HG02588 (cell line): ENCODE measurements at regions not wholly inside any gene's neighbourhood (a gene's known extent, or its start where the extent isn't known, plus 50 kb on each side); places are given as distances from the start of the nearest gene placed in this dataset.
"Not testable (repeated sequence)": the region's sequence is repeated elsewhere in the genome, so short reads cannot be mapped to it uniquely, and the experiment has no call there.

Experiments
- ATAC-seq: cut with Tn5 transposase; IDR thresholded peaks from one replicate; pipeline ENCODE4 v1.9.1; 2021; ENCODE audit warnings: mild to moderate bottlenecking, moderate library complexity; ENCODE audit not compliant: unreplicated experiment

DNA sequence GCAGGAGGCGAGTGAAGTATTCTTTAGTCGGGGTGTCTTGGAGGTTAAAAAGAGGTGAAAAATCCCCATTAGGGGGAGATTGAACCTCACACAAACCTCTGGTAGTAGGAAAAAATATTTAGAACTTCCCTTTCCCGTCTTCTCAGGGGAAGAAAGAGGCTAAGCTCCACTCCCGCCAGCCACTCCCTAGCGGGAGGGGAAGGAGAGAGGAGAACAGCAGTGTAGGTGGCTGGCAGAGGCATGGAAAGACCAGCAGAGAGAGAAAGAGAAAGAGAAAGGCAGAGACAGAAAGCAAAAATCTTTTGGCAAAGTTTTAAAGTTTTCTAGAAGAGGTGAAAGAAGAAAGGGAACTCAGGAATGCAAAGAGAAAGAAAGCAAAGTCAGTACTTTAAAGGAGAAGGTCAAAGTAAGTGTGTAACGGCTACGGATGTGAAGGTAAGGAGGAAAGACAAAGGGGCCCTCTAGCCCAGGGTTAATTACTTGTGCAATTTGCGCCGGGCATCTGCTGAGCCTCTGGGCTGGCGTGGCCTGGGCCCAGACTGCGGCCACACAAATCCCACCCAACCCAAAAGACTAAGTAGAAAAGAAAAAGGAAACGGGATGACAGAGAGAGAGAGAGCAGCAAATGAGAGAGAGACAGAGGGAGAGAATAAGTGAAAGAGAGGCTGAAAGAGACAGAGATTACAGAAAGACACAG, 72.3 kb upstream of the ZNF746 start:
- ATAC-seq, result no peak

DNA sequence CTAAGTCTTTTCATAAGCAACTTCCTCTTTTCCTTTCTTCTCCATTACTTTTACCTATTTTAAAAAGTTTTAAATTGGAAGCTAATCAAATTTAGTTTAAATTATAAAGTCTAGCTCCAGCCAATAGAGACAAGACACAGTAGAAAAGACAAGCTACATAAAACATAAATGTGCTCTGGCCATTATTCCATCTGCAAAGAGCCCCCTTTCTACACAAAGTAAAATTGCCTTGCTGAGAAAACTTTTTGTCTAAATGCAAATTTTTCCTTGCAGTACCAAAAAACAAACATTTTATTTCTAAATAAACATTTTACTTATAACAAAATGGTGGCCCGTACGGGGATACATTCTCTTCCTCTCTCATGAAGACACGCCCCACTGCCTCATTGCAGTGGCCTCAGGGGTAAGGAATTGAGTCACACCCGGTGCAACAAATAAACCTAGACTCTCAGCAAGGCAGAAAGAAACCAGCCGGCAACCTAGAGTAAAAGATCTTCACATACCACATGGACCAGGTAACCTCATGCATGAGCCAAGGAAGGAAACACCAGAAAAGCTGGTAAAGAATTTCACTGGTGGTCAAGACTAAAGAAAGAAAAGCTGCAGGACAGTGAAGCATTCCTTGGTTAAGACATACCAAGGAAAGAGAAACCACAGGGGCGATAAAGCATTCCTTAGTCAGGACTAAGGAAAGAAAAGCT, 71.6 kb upstream of the ZNF746 start:
- no peak for ATAC-seq

DNA sequence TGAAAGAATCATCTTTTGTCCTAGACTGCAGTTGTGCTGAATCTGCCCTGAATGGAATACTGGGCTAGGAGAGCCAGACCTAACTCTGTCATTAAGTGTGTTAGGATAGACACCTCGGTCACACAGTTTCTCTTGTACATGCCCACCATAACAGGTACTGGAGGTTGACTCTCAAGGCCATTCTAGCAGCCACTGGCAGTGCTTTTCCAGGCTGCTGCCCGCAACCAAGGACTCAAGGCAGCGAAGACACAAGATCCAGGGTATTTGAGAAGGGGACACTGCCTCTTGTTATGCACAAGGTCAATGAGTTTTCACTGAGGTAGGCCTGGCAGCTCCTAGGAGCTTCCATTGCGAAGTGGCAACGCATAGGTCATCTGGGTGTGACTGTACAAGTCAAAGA, 70.6 kb upstream of the ZNF746 start:
- no peak for ATAC-seq

DNA sequence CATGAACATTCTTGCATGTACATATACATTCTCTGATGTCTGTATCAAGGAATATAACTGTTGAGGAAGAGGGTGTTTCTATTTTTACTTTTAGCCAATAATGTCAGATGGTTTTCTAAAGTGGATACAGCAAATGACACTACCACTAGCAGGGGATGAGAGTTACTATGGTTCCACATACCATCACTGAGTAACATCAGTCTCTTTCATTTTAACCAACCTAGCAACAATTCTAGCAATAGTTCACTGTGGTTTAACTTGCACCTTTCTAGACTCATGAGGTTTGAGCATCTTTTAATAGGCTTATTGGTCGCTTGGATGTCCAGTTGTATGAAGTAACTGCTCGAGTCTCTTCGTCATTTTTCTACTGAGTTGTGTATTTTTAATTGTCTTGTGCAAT, 68.5 kb upstream of the ZNF746 start:
- ATAC-seq, result no peak

DNA sequence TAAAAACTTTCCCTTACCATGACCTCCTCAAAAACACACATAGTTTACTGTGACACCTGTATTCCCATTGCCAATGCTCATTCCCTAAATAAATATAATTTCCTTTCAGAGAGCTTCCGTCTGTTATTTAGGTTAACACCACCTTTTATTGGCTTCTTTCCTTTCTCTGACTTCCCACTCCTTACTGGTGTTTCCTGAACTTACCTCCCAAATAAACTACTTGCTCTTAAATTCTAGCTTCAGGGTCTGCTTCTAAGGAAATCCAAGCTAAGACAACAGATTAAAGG, 67.4 kb upstream of the ZNF746 start:
- no peak for ATAC-seq

DNA sequence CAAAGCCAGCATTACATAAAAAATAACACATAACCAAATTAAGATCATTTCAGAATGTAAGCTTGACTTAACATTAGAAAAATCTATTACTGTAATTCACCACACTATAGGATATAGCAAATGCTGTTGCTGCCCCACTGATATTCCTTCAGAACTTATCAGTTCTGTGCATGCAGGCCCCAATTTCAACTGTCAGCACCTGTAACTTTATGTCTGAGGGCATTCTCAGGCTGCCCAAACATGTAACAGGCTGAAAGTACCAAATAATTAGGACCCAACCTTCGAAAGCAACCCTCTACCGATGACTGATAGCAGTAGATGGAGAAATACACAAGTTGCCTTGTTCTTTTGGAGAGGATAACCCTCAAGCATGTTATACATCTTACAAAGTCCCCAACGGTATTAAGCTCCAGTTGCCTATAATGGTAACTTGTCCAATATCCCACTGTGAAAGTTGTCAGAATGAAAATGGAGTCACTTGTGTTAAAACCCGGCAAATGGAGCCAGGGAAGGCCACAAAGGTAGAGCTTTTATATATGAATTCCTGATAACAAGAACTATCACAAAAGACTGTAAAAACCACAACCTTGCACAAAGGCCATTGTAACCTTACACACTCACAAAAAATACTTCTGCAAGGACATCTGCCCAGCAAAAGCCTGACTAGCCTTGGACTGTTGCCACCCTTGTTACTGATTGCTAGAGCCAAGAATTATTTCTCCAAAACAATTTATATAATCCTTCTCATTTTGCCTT, 66.9 kb upstream of the ZNF746 start:
- no peak for ATAC-seq

DNA sequence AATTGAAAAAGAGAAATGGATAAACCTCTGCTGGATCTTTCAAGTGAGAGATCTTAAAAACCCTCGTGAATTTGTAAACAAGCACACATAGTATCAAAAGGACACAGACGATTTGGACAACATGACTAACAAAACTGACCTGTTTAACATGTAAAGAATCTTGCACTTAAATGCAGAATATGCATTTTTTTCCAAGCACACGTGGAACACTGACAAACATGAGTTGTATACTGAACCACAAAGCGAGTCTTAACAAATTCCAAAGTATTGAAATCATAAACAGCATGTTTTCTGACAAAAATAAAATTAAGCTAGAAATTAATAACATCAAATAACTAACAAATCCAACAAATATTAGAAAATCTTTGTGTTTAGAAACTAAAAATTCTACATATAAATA, 65.0 kb upstream of the ZNF746 start:
- no peak for ATAC-seq

DNA sequence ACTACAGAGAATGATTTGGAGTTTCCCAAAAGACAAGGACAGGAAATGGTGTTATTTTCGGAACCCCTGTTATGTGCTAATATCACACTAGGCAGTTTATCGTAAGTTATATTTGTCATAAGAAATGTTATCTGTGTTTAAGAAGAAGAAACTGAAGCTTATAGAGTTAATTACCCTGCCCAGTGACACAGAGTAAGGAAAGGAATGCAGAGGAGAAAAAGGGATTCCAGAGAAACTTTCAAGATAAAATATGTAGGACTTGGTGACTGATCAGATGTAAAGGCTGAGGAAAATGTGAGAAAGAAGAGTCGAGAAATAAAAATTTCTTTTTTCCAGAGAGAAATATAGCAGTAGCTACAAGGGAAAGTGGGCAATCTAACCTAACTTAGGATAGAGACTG, 63.5 kb upstream of the ZNF746 start:
- ATAC-seq, result no peak

DNA sequence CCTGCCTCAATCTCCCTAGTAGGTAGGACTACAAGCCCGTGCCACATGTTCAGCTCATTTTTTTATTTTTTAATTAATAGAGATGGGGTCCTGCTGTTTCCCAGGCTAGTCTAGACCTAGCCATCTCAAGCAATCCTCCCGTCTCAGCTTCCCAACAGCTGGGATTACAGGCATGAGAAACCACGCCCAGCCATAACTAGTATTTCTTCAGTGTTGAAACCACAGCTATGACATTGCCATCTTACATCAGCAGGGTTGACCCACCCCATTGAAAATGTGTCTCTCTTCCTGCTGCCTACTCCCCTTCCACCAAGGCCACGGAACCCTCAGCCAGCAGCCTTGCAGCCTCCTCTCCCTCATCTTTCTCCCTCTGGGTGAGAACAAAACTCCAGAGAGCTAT, 62.1 kb upstream of the ZNF746 start:
- no peak for ATAC-seq

DNA sequence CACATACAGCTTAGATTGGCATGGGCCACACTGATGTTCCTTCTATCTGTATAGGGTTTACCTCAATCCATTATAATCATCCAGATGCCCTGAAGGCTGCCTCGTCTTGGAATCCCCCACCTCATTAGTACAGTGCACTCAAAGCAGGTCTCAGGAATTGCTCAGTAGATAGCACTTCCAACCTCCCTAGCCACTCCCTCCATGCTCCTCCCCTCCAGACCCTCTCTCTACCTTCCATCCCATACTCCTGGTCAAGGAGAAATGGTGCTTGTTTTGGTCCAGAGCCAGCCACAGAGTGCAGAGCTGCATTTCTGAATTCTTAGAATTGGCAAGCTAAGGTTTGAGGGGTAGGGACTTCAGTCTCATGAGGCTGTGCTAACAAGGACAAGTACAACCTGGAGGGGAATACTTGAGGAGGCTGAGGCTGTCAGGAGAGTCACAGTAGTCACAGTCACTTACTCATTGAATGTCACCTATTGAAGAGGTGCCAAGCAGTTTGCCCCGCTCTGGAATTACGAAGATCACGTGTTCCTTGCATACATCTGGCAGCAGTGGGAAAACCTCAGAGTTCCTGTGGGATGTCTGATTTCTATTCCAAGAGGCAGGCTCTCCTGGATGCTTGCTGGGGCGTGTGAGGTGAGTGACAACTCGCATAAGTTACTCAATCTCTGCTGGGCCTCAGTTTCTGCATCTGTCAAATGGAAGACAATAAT, 60.7 kb upstream of the ZNF746 start:
- no peak for ATAC-seq

DNA sequence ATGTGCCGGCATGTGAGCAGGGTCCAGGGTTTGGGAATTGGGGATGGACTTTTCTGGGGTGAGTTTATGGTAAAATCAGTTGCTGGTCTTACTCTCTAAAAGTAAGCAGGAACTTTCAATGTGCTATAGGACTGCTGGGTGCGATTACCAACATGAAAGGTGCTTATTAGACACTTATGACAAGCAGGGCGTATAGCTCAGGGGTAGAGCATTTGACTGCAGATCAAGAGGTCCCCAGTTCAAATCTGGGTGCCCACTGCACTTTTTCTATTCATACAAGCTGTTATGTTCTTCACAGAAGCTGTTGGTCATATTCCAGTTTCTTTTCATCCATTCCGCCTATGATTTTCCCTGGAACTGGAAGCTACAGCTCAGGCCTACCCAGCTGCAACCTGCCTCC, 58.9 kb upstream of the ZNF746 start:
- ATAC-seq, result not testable (repeated sequence)

DNA sequence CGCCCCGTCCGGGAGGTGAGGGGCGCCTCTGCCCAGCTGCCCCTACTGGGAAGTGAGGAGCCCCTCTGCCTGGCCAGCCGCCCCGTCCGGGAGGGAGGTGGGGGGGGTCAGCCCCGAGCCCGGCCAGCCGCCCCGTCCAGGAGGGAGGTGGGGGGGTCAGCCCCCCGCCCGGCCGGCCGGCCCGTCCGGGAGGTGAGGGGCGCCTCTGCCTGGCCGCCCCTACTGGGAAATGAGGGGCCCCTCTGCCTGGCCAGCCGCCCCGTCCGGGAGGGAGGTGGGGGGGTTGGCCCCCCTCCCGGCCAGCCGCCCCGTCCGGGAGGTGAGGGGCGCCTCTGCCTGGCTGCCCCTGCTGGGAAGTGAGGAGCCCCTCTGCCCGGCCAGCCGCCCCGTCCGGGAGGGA, 57.2 kb upstream of the ZNF746 start:
- not testable (repeated sequence) for ATAC-seq

DNA sequence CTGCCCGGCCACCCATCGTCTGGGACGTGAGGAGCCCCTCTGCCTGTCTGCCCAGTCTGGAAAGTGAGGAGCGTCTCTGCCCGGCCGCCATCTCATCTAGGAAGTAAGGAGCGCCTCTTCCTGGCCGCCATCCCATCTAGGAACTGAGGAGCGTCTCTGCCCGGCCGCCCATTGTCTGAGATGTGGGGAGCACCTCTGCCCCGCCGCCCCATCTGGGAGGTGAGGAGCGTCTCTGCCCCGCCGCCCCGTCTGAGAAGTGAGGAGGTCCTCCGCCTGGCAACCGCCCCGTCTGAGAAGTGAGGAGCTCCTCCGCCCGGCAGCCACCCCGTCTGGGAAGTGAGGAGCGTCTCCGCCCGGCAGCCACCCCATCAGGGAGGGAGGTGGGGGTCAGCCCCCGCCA, 56.4 kb upstream of the ZNF746 start:
- ATAC-seq, result not testable (repeated sequence)

DNA sequence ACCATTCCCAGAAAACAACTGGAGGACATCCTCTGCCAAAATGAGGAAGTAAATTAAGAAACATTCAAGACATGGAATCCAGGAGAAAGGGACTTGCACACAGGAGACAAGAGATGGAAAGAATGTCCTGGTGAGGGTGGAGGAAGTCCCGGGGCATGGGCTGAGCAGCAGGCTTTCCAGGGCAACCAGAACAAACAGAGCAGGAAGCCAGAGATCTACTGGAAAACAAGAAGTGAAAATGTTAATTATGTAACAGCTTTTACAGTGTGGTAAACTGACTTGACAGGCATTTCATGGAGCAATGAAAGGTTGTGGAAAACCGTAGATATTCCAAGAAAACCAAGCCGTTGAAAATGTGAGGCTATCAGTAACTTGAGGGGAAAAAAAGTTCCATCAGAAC, 55.2 kb upstream of the ZNF746 start:
- ATAC-seq, result no peak
